ENCODE measurements at regions not wholly inside any gene's neighbourhood (a gene's known extent, or its start where the extent isn't known, plus 50 kb on each side); places are given as distances from the start of the nearest gene placed in this dataset.

- TF ChIP-seq GATA2 (IDR thresholded peaks at IDR 0.05; ENCODE audit: low read depth, low read length) (no peak), GATA3 (IDR thresholded peaks at IDR 0.05; ENCODE audit: low read depth, low read length) (no peak)
These were observed 172.8 kb upstream of the SYNDIG1 start for GRCh38 chr20:24296477-24297261.

GRCh38 chr20:24291014-24291413, 178.4 kb upstream of the SYNDIG1 start:
- TF ChIP-seq GATA2 (IDR thresholded peaks at IDR 0.05; ENCODE audit: low read depth, low read length) = no peak
- no peak for TF ChIP-seq GATA3 (IDR thresholded peaks at IDR 0.05; ENCODE audit: low read depth, low read length)

GRCh38 chr20:24289737-24290481, 179.5 kb upstream of the SYNDIG1 start:
- TF ChIP-seq GATA3 (IDR thresholded peaks at IDR 0.05; ENCODE audit: low read depth, low read length) = no peak
- no peak for TF ChIP-seq GATA2 (IDR thresholded peaks at IDR 0.05; ENCODE audit: low read depth, low read length)

GRCh38 chr20:24283186-24283585, 186.2 kb upstream of the SYNDIG1 start:
- TF ChIP-seq GATA3 (IDR thresholded peaks at IDR 0.05; ENCODE audit: low read depth, low read length) (no peak), GATA2 (IDR thresholded peaks at IDR 0.05; ENCODE audit: low read depth, low read length) (no peak)

GRCh38 chr20:24277196-24277595, 192.2 kb upstream of the SYNDIG1 start:
- no peak for TF ChIP-seq GATA2 (IDR thresholded peaks at IDR 0.05; ENCODE audit: low read depth, low read length)
- no peak for TF ChIP-seq GATA3 (IDR thresholded peaks at IDR 0.05; ENCODE audit: low read depth, low read length)

- TF ChIP-seq GATA3 (IDR thresholded peaks at IDR 0.05; ENCODE audit: low read depth, low read length) = no peak
- no peak for TF ChIP-seq GATA2 (IDR thresholded peaks at IDR 0.05; ENCODE audit: low read depth, low read length)
These were observed 193.3 kb upstream of the SYNDIG1 start for GRCh38 chr20:24275946-24276705.

GRCh38 chr20:24273251-24273650, 196.2 kb upstream of the SYNDIG1 start:
- TF ChIP-seq GATA3 (IDR thresholded peaks at IDR 0.05; ENCODE audit: low read depth, low read length) = no peak
- TF ChIP-seq GATA2 (IDR thresholded peaks at IDR 0.05; ENCODE audit: low read depth, low read length) = no peak

- TF ChIP-seq GATA2 (IDR thresholded peaks at IDR 0.05; ENCODE audit: low read depth, low read length) = no peak
- no peak for TF ChIP-seq GATA3 (IDR thresholded peaks at IDR 0.05; ENCODE audit: low read depth, low read length)
These were observed 208.1 kb upstream of the SYNDIG1 start for GRCh38 chr20:24261351-24261750.

GRCh38 chr20:24257171-24257570, 212.3 kb upstream of the SYNDIG1 start:
- TF ChIP-seq GATA2 (IDR thresholded peaks at IDR 0.05; ENCODE audit: low read depth, low read length) = no peak
- TF ChIP-seq GATA3 (IDR thresholded peaks at IDR 0.05; ENCODE audit: low read depth, low read length) = no peak

- no peak for TF ChIP-seq GATA2 (IDR thresholded peaks at IDR 0.05; ENCODE audit: low read depth, low read length)
- no peak for TF ChIP-seq GATA3 (IDR thresholded peaks at IDR 0.05; ENCODE audit: low read depth, low read length)
These were observed 213.1 kb upstream of the SYNDIG1 start for GRCh38 chr20:24256307-24256706.

GRCh38 chr20:24254480-24254879, 214.9 kb upstream of the SYNDIG1 start:
- TF ChIP-seq GATA3 (IDR thresholded peaks at IDR 0.05; ENCODE audit: low read depth, low read length) = no peak
- TF ChIP-seq GATA2 (IDR thresholded peaks at IDR 0.05; ENCODE audit: low read depth, low read length) = no peak

GRCh38 chr20:24253321-24253720, 216.1 kb upstream of the SYNDIG1 start:
- TF ChIP-seq GATA2 (IDR thresholded peaks at IDR 0.05; ENCODE audit: low read depth, low read length) (no peak), GATA3 (IDR thresholded peaks at IDR 0.05; ENCODE audit: low read depth, low read length) (no peak)

- TF ChIP-seq GATA2 (IDR thresholded peaks at IDR 0.05; ENCODE audit: low read depth, low read length) (no peak), GATA3 (IDR thresholded peaks at IDR 0.05; ENCODE audit: low read depth, low read length) (no peak)
These were observed 224.3 kb upstream of the SYNDIG1 start for GRCh38 chr20:24245094-24245493.

- TF ChIP-seq GATA2 (IDR thresholded peaks at IDR 0.05; ENCODE audit: low read depth, low read length) (no peak), GATA3 (IDR thresholded peaks at IDR 0.05; ENCODE audit: low read depth, low read length) (no peak)
These were observed 226.7 kb upstream of the SYNDIG1 start for GRCh38 chr20:24242763-24243162.

Measured in SH-SY5Y (cell line).